ENCODE measurements at regions not wholly inside any gene's neighbourhood (a gene's known extent, or its start where the extent isn't known, plus 50 kb on each side); places are given as distances from the start of the nearest gene placed in this dataset.

DNA sequence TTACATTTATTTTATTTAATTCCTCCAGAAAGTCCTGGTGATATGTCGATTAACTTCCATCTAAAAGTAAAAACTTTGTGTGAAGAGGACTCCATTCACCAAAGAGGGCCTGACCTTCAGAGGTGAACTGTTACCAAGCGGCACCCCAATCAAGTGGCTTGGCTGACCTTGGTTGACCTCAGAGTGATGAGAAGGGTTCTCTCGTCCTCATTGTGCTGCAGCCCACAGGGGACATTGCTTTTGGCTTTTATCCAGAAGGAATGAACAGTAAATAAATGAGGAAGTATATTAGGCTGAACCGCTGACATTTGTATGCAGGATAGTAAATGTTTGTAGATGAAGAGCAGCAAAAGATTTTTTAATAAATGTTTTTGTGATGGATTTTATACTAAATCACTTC, 172.4 kb upstream of the MKI67 start:
- H4K91ac ChIP-seq (ENCODE audit: low read depth, low read length, poor library complexity), result no peak overlapping the region
- no peak overlapping the region for H4K8ac ChIP-seq (ENCODE audit: low read depth, low read length)
- H3K27ac ChIP-seq (replicated peaks; ENCODE audit: low read length), result no peak overlapping the region
- H3K18ac ChIP-seq (ENCODE audit: low read length), result no peak overlapping the region
- H2BK15ac ChIP-seq (ENCODE audit: low read length), result no peak overlapping the region
- WGBS, 2 donors (ENCODE audit: extremely low coverage in 2 of 2, insufficient read length in 2 of 2, insufficient replicate concordance in 1 of 2), result no CpG with 5 or more reads among the region's 4 CpGs
- no peak overlapping the region for H2BK120ac ChIP-seq (ENCODE audit: low read depth, low read length)
- no peaks in the 10 kb centered on the region for H3K36me3 ChIP-seq (replicated peaks in 1 of 2; ENCODE audit: control insufficient read depth in 2 of 2, insufficient read depth in 2 of 2, low read length in 2 of 2)
- no peaks in the 10 kb centered on the region for H3K79me1 ChIP-seq (ENCODE audit: low read depth, low read length)
- H3K9me3 ChIP-seq (replicated peaks in 1 of 2; ENCODE audit: control insufficient read depth in 2 of 2, insufficient read depth in 1 of 2, low read depth in 1 of 2, low read length in 2 of 2), result peaks cover 0 to 2% of the 10 kb centered on the region in 2 donors
- no peak overlapping the region for H3K4me3 ChIP-seq (ENCODE audit: low read length in 2 of 2)
- no peak overlapping the region for H3K14ac ChIP-seq (ENCODE audit: low read length)
- no peak overlapping the region for H2BK12ac ChIP-seq (ENCODE audit: low read length)
- no peak overlapping the region for H3K23ac ChIP-seq (ENCODE audit: low read depth, low read length, poor library complexity)
- DNase-seq (ENCODE audit: low spot score), result no peak
- no peaks in the 10 kb centered on the region for H3K4me1 ChIP-seq (ENCODE audit: control insufficient read depth in 2 of 2, insufficient read depth in 1 of 2, low read depth in 1 of 2, low read length in 2 of 2)
- H2BK5ac ChIP-seq (ENCODE audit: low read length), result no peak overlapping the region
- H3K4ac ChIP-seq (ENCODE audit: low read length), result no peak overlapping the region
- no peak overlapping the region for H2AFZ ChIP-seq (ENCODE audit: low read length)
- no peak overlapping the region for H3K9ac ChIP-seq (ENCODE audit: low read depth, low read length, poor library complexity)
- no peak overlapping the region for H3K4me2 ChIP-seq (ENCODE audit: insufficient read depth, low read length, poor library complexity, severe bottlenecking)
- H2AK5ac ChIP-seq (ENCODE audit: low read depth, low read length), result no peak overlapping the region
- H3K27me3 ChIP-seq (ENCODE audit: control insufficient read depth in 3 of 3, insufficient read depth in 3 of 3, low read depth in 1 of 3, low read length in 3 of 3), result no peaks in the 10 kb centered on the region

DNA sequence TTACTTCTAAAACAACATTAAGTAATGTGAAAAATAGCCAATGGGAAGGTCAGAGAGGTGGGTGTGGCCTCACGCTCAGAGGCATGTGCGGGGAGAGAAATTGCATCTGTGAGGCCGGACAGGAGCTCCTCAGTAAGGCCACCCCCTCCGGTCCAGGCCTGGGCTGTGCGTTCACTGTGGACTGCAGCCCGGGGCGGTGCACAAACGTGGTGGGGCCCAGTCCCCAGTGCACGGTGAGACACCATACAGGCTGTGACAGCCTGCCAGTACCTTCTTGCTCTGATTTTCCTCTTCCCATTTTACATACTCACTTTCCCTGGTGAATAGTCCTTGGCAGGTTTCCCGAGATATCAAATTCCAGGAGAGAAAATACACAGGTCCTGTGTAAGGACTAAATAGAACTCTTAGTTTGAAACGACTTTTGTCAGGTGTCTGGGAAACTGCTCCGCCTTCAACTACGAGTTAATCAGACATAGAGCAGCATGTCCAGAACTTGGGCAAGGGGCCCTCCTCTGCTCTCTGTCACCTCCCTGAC, 174.1 kb upstream of the MKI67 start:
- Histone ChIP-seq H2BK15ac (ENCODE audit: low read length) (no peak overlapping the region), H3K14ac (ENCODE audit: low read length) (no peak overlapping the region), H3K4ac (ENCODE audit: low read length) (no peak overlapping the region), H2AFZ (ENCODE audit: low read length) (no peak overlapping the region), H3K18ac (ENCODE audit: low read length) (no peak overlapping the region), H3K79me1 (ENCODE audit: low read depth, low read length) (no peaks in the 10 kb centered on the region), H2AK5ac (ENCODE audit: low read depth, low read length) (no peak overlapping the region), H3K27ac (replicated peaks; ENCODE audit: low read length) (no peak overlapping the region), H4K8ac (ENCODE audit: low read depth, low read length) (no peak overlapping the region), H3K9ac (ENCODE audit: low read depth, low read length, poor library complexity) (no peak overlapping the region), H3K4me3 (ENCODE audit: low read length in 2 of 2) (no peak overlapping the region), H3K36me3 (replicated peaks in 1 of 2; ENCODE audit: control insufficient read depth in 2 of 2, insufficient read depth in 2 of 2, low read length in 2 of 2) (no peaks in the 10 kb centered on the region), H2BK120ac (ENCODE audit: low read depth, low read length) (no peak overlapping the region), H3K27me3 (ENCODE audit: control insufficient read depth in 3 of 3, insufficient read depth in 3 of 3, low read depth in 1 of 3, low read length in 3 of 3) (no peaks in the 10 kb centered on the region), H2BK5ac (ENCODE audit: low read length) (no peak overlapping the region), H4K91ac (ENCODE audit: low read depth, low read length, poor library complexity) (no peak overlapping the region), H2BK12ac (ENCODE audit: low read length) (no peak overlapping the region), H3K9me3 (replicated peaks in 1 of 2; ENCODE audit: control insufficient read depth in 2 of 2, insufficient read depth in 1 of 2, low read depth in 1 of 2, low read length in 2 of 2) (peaks cover 0 to 2% of the 10 kb centered on the region in 2 donors), H3K4me1 (ENCODE audit: control insufficient read depth in 2 of 2, insufficient read depth in 1 of 2, low read depth in 1 of 2, low read length in 2 of 2) (no peaks in the 10 kb centered on the region), H3K4me2 (ENCODE audit: insufficient read depth, low read length, poor library complexity, severe bottlenecking) (no peak overlapping the region), H3K23ac (ENCODE audit: low read depth, low read length, poor library complexity) (no peak overlapping the region)
- no peak for DNase-seq (ENCODE audit: low spot score)
- no CpG with 5 or more reads among the region's 13 CpGs for WGBS, 2 donors (ENCODE audit: extremely low coverage in 2 of 2, insufficient read length in 2 of 2, insufficient replicate concordance in 1 of 2)

DNA sequence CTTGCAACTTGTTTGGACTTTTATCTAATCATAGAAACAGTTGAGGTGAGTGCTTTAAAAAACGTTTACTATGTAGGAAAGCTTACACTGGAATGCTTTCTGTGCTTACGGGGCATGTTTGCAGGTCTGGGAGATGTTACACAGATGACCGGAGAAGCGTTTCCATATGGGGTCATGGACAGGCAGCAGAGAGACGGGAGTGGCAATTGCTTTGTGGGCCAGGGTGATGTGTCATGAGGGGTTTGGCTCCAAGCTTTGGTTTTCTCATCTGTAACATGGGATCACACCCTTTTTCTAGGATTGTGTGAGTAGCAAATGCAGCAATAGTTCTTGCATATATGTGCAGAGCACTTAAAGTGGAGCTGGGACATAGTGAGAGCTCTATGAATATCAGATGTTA, 174.8 kb upstream of the MKI67 start:
- Histone ChIP-seq H4K8ac (ENCODE audit: low read depth, low read length) (no peak overlapping the region), H3K27ac (replicated peaks; ENCODE audit: low read length) (no peak overlapping the region), H3K79me1 (ENCODE audit: low read depth, low read length) (no peaks in the 10 kb centered on the region), H2AK5ac (ENCODE audit: low read depth, low read length) (no peak overlapping the region), H3K4ac (ENCODE audit: low read length) (no peak overlapping the region), H2BK5ac (ENCODE audit: low read length) (no peak overlapping the region), H3K18ac (ENCODE audit: low read length) (no peak overlapping the region), H2BK12ac (ENCODE audit: low read length) (no peak overlapping the region), H3K4me1 (ENCODE audit: control insufficient read depth in 2 of 2, insufficient read depth in 1 of 2, low read depth in 1 of 2, low read length in 2 of 2) (no peaks in the 10 kb centered on the region), H3K9me3 (replicated peaks in 1 of 2; ENCODE audit: control insufficient read depth in 2 of 2, insufficient read depth in 1 of 2, low read depth in 1 of 2, low read length in 2 of 2) (peaks cover 0 to 2% of the 10 kb centered on the region in 2 donors), H4K91ac (ENCODE audit: low read depth, low read length, poor library complexity) (no peak overlapping the region), H3K27me3 (ENCODE audit: control insufficient read depth in 3 of 3, insufficient read depth in 3 of 3, low read depth in 1 of 3, low read length in 3 of 3) (no peaks in the 10 kb centered on the region), H3K23ac (ENCODE audit: low read depth, low read length, poor library complexity) (no peak overlapping the region), H3K14ac (ENCODE audit: low read length) (no peak overlapping the region), H2BK120ac (ENCODE audit: low read depth, low read length) (no peak overlapping the region), H3K9ac (ENCODE audit: low read depth, low read length, poor library complexity) (no peak overlapping the region), H3K4me3 (ENCODE audit: low read length in 2 of 2) (no peak overlapping the region), H3K36me3 (replicated peaks in 1 of 2; ENCODE audit: control insufficient read depth in 2 of 2, insufficient read depth in 2 of 2, low read length in 2 of 2) (no peaks in the 10 kb centered on the region), H2AFZ (ENCODE audit: low read length) (no peak overlapping the region), H2BK15ac (ENCODE audit: low read length) (no peak overlapping the region), H3K4me2 (ENCODE audit: insufficient read depth, low read length, poor library complexity, severe bottlenecking) (no peak overlapping the region)
- no peak for DNase-seq (ENCODE audit: low spot score)
- WGBS, 2 donors (ENCODE audit: extremely low coverage in 2 of 2, insufficient read length in 2 of 2, insufficient replicate concordance in 1 of 2), result no CpG with 5 or more reads among the region's 5 CpGs

DNA sequence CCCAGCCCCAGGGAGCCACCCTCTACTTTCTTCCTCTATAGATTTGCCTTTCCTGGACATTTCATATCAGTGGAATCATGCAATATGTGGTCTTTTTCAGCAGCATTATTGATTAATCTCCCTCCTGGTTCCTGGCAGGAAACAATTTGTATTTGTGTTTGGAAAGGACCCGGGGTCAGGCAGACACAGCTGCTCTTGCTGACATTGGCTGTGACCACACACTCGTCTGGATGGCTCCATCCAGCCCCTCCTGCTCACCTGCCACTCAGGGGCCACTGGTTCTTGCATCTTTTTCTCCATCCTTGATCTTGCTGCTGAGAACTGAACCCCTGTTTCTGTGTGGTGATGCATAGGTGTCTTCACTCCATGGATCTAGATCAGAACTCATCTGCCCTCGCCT, 176.6 kb upstream of the MKI67 start:
- H3K4ac ChIP-seq (ENCODE audit: low read length), result no peak overlapping the region
- H4K91ac ChIP-seq (ENCODE audit: low read depth, low read length, poor library complexity), result no peak overlapping the region
- WGBS, 2 donors (ENCODE audit: extremely low coverage in 2 of 2, insufficient read length in 2 of 2, insufficient replicate concordance in 1 of 2), result no CpG with 5 or more reads among the region's 3 CpGs
- peaks cover 0 to 2% of the 10 kb centered on the region in 2 donors for H3K9me3 ChIP-seq (replicated peaks in 1 of 2; ENCODE audit: control insufficient read depth in 2 of 2, insufficient read depth in 1 of 2, low read depth in 1 of 2, low read length in 2 of 2)
- no peak overlapping the region for H2BK12ac ChIP-seq (ENCODE audit: low read length)
- no peak overlapping the region for H2AFZ ChIP-seq (ENCODE audit: low read length)
- H3K23ac ChIP-seq (ENCODE audit: low read depth, low read length, poor library complexity), result no peak overlapping the region
- DNase-seq (ENCODE audit: low spot score), result no peak
- no peak overlapping the region for H3K14ac ChIP-seq (ENCODE audit: low read length)
- no peak overlapping the region for H4K8ac ChIP-seq (ENCODE audit: low read depth, low read length)
- H2BK5ac ChIP-seq (ENCODE audit: low read length), result no peak overlapping the region
- no peak overlapping the region for H2AK5ac ChIP-seq (ENCODE audit: low read depth, low read length)
- no peak overlapping the region for H3K27ac ChIP-seq (replicated peaks; ENCODE audit: low read length)
- H2BK15ac ChIP-seq (ENCODE audit: low read length), result no peak overlapping the region
- no peak overlapping the region for H3K4me3 ChIP-seq (ENCODE audit: low read length in 2 of 2)
- H3K4me2 ChIP-seq (ENCODE audit: insufficient read depth, low read length, poor library complexity, severe bottlenecking), result no peak overlapping the region
- no peaks in the 10 kb centered on the region for H3K27me3 ChIP-seq (ENCODE audit: control insufficient read depth in 3 of 3, insufficient read depth in 3 of 3, low read depth in 1 of 3, low read length in 3 of 3)
- H3K18ac ChIP-seq (ENCODE audit: low read length), result no peak overlapping the region
- no peak overlapping the region for H2BK120ac ChIP-seq (ENCODE audit: low read depth, low read length)
- H3K36me3 ChIP-seq (replicated peaks in 1 of 2; ENCODE audit: control insufficient read depth in 2 of 2, insufficient read depth in 2 of 2, low read length in 2 of 2), result no peaks in the 10 kb centered on the region
- H3K4me1 ChIP-seq (ENCODE audit: control insufficient read depth in 2 of 2, insufficient read depth in 1 of 2, low read depth in 1 of 2, low read length in 2 of 2), result no peaks in the 10 kb centered on the region
- no peak overlapping the region for H3K9ac ChIP-seq (ENCODE audit: low read depth, low read length, poor library complexity)
- no peaks in the 10 kb centered on the region for H3K79me1 ChIP-seq (ENCODE audit: low read depth, low read length)

Data from neuronal stem cell (in vitro differentiated cells).